CD4-positive, alpha-beta memory T cell (primary cell): ENCODE measurements at regions not wholly inside any gene's neighbourhood (a gene's known extent, or its start where the extent isn't known, plus 50 kb on each side); places are given as distances from the start of the nearest gene placed in this dataset.
A peak's percentile ranks its signal among the peaks of the same experiment; 100 is the strongest.

Experiments
- CTCF ChIA-PET: fragments of 350-600 bp; sonication (Branson Sonifier 250); formaldehyde crosslinking; loops from one replicate; lab custom pipeline; 2021; ENCODE audit warnings: inconsistent platforms; ENCODE audit not compliant: partially characterized antibody; lab: Charles Lee
- POLR2A ChIA-PET: fragments of 350-600 bp; sonication (Branson Sonifier 250); formaldehyde crosslinking; loops from one replicate; lab custom pipeline; 2021; ENCODE audit not compliant: partially characterized antibody; lab: Charles Lee
- DNase-seq, 5 donors: peaks; one replicate each; pipeline versions ENCODE4 v3.0.0 to v3.0.0-alpha.2; 2020 to 2022; ENCODE audit warnings: mixed read lengths in 1 of 5
- H3K27ac ChIP-seq: one replicate; pipeline ENCODE4 v1.7.0; 2013; ENCODE audit warnings: low read depth, low read length
- H3K27me3 ChIP-seq: 2 replicates; pipeline ENCODE4 v1.7.0; 2013; ENCODE audit warnings: mild to moderate bottlenecking, low read length, moderate library complexity; ENCODE audit not compliant: insufficient read depth
- H3K36me3 ChIP-seq: 2 replicates; pipeline ENCODE4 v1.7.0; 2013; ENCODE audit warnings: mild to moderate bottlenecking, low read length, moderate library complexity; ENCODE audit not compliant: insufficient read depth
- H3K4me1 ChIP-seq: 2 replicates; pipeline ENCODE4 v1.7.0; 2013; ENCODE audit warnings: mild to moderate bottlenecking, low read length, moderate library complexity; ENCODE audit not compliant: insufficient read depth
- H3K4me3 ChIP-seq, 2 donors: one replicate each; pipeline ENCODE4 v1.7.0; 2013; ENCODE audit warnings: low read length in 2 of 2, mild to moderate bottlenecking in 1 of 2
- H3K9me3 ChIP-seq, 2 donors: one replicate each; pipeline ENCODE4 v1.7.0; 2013; ENCODE audit warnings: low read length in 2 of 2, control low read depth in 1 of 2; ENCODE audit not compliant: control insufficient read depth in 1 of 2
- H3K27ac Mint-ChIP-seq, 7 donors: one replicate each; pipeline ENCODE4 v1.8.0; 2020 to 2021; ENCODE audit warnings: mixed read lengths in 7 of 7, mild to moderate bottlenecking in 6 of 7, inconsistent platforms in 3 of 7, moderate library complexity in 3 of 7
- H3K27me3 Mint-ChIP-seq, 2 donors: one replicate each; pipeline ENCODE4 v1.8.0; 2020 to 2021; ENCODE audit warnings: mixed read lengths in 2 of 2
- H3K36me3 Mint-ChIP-seq, 2 donors: one replicate each; pipeline ENCODE4 v1.8.0; 2020 to 2021; ENCODE audit warnings: mixed read lengths in 2 of 2, inconsistent platforms in 1 of 2, mild to moderate bottlenecking in 1 of 2
- H3K4me1 Mint-ChIP-seq, 4 donors: one replicate each; pipeline ENCODE4 v1.8.0; 2020 to 2021; ENCODE audit warnings: mixed read lengths in 4 of 4, mild to moderate bottlenecking in 1 of 4
- H3K4me3 Mint-ChIP-seq, 8 donors: one replicate each; pipeline ENCODE4 v1.8.0; 2020 to 2021; ENCODE audit warnings: mixed read lengths in 8 of 8, mild to moderate bottlenecking in 7 of 8, moderate library complexity in 6 of 8, inconsistent platforms in 3 of 8
- H3K9me3 Mint-ChIP-seq, 8 donors: one replicate each; pipeline ENCODE4 v1.8.0; 2020 to 2021; ENCODE audit warnings: mixed read lengths in 8 of 8, mild to moderate bottlenecking in 5 of 8, inconsistent platforms in 3 of 8, moderate library complexity in 1 of 8
- intact Hi-C: fragments of 100-400 bp; cut with micrococcal nuclease; formaldehyde crosslinking; loops from one replicate; pipeline ENCODE4 v1.15.1; 2023

DNA sequence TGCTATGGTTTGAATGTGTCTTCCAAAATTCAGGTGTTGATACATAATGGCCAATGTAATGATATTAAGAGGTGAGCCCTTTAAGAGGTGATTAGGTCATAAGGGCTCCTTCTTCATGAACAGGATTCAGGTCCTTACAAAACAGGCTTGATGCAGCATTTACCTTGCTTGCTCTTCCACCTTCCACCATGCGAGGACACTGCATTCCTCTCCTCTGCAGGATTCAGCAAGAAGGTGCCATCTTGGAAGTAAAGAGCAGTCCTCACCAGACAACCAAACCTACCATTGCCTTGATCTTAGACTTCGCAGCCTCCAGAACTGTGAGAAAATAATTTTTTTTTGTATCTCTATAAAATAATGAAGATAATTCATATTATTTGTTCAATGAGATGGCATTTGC, 314.0 kb upstream of the SMARCA2 start:
- no peaks in the 10 kb centered on the region for H3K9me3 Mint-ChIP-seq
- H3K4me3 Mint-ChIP-seq = no peak overlapping the region
- DNase-seq = no peak
- Histone ChIP-seq H3K4me3 (no peak overlapping the region), H3K4me1 (no peaks in the 10 kb centered on the region), H3K36me3 (no peaks in the 10 kb centered on the region), H3K27ac (no peak overlapping the region), H3K27me3 (peaks cover 6% of the 10 kb centered on the region), H3K9me3 (no peaks in the 10 kb centered on the region)
- ChIA-PET POLR2A (no interaction called here), CTCF (no interaction called here)
- H3K4me1 Mint-ChIP-seq = no peaks in the 10 kb centered on the region
- intact Hi-C loops = no loop called here
- no peaks in the 10 kb centered on the region for H3K36me3 Mint-ChIP-seq
- H3K27me3 Mint-ChIP-seq = peaks cover 18 to 29% of the 10 kb centered on the region in 2 donors
- no peak overlapping the region for H3K27ac Mint-ChIP-seq

DNA sequence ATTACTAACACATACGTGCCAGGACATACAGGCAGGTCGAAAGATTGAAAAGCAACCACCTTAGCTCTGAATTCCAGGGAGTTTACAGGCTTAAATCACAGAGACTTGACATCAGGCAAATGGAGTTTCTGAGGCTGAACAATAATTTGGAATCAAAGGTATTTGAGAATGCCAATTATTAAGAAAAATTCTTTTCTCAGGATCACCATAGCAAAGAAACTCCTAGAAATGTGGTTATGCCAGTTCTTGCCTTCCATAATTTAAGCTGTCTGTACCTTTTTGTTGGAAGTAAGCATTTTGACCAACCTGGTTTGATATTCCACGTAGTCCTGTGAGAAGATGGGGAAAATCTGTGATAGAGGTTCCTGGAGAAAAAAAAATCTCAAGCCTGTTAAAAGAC, 312.4 kb upstream of the SMARCA2 start:
- intact Hi-C loops = no loop called here
- Mint-ChIP-seq H3K4me3 (no peak overlapping the region), H3K4me1 (no peaks in the 10 kb centered on the region), H3K27me3 (peaks cover 18 to 32% of the 10 kb centered on the region in 2 donors), H3K9me3 (no peaks in the 10 kb centered on the region), H3K36me3 (no peaks in the 10 kb centered on the region), H3K27ac (no peak overlapping the region)
- POLR2A ChIA-PET = no interaction called here
- Histone ChIP-seq H3K27ac (no peak overlapping the region), H3K9me3 (no peaks in the 10 kb centered on the region), H3K27me3 (peaks cover 6% of the 10 kb centered on the region), H3K4me1 (no peaks in the 10 kb centered on the region), H3K4me3 (no peak overlapping the region), H3K36me3 (no peaks in the 10 kb centered on the region)
- DNase-seq = no peak
- CTCF ChIA-PET = no interaction called here

DNA sequence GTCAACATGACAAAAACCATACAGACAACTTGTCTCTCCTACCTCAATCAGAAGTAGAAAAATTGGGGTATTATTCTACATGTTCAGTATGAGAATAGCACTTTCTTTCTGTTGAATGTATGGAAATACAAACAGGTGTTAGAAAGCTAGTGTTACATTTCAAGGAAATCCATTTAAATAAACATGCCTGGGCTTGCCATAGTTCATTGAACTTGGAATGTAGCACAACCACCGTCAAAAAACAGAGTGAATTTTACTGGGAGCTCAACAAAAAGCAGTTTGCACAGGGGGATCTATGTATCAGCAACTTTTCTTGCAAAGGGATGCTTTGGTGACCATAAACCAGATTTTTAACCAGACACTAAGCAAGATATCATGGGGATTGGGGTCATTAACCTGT, 307.9 kb upstream of the SMARCA2 start:
- Mint-ChIP-seq H3K27me3 (peaks cover 9 to 21% of the 10 kb centered on the region in 2 donors), H3K4me1 (no peaks in the 10 kb centered on the region), H3K4me3 (no peak overlapping the region), H3K9me3 (no peaks in the 10 kb centered on the region), H3K36me3 (no peaks in the 10 kb centered on the region), H3K27ac (no peak overlapping the region)
- H3K4me1 ChIP-seq = no peaks in the 10 kb centered on the region
- no peak overlapping the region for H3K27ac ChIP-seq
- peaks cover 6% of the 10 kb centered on the region for H3K27me3 ChIP-seq
- DNase-seq = no peak
- H3K36me3 ChIP-seq = no peaks in the 10 kb centered on the region
- ChIA-PET POLR2A (no interaction called here), CTCF (no interaction called here)
- no peak overlapping the region for H3K4me3 ChIP-seq
- H3K9me3 ChIP-seq = no peaks in the 10 kb centered on the region
- intact Hi-C loops = no loop called here

DNA sequence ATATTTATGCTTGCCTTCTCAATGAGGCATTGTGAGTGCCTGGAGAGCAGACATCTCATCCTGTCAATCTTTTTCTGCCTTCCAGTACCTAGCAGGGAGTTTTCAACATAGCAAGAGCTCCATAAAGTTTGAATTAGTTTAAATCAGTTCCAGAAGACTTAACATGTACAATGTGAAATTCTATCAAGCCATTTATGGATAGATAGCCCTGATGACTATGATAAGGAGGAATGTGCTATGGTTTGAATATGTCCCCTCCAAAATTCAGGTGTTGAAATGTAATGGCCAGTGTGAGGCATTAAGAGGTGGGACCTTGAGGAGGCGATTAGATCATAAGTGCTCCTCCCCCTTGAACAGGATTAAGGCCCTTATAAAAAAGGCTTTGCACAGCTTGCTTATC, 306.9 kb upstream of the SMARCA2 start:
- ChIA-PET POLR2A (no interaction called here), CTCF (interaction anchor here (0.7 to 1.6 kb wide), 3 partner anchors 160 to 378 kb away, joined by 4 to 6 read pairs (median 5); no protein-coding TSS in a partner anchor)
- Mint-ChIP-seq H3K27ac (no peak overlapping the region), H3K36me3 (no peaks in the 10 kb centered on the region), H3K9me3 (no peaks in the 10 kb centered on the region), H3K4me1 (no peaks in the 10 kb centered on the region), H3K4me3 (no peak overlapping the region), H3K27me3 (peaks cover 7 to 19% of the 10 kb centered on the region in 2 donors)
- Histone ChIP-seq H3K4me3 (no peak overlapping the region), H3K27me3 (peaks cover 1% of the 10 kb centered on the region), H3K36me3 (no peaks in the 10 kb centered on the region), H3K4me1 (no peaks in the 10 kb centered on the region), H3K27ac (no peak overlapping the region), H3K9me3 (no peaks in the 10 kb centered on the region)
- no peak for DNase-seq
- intact Hi-C loops = no loop called here

DNA sequence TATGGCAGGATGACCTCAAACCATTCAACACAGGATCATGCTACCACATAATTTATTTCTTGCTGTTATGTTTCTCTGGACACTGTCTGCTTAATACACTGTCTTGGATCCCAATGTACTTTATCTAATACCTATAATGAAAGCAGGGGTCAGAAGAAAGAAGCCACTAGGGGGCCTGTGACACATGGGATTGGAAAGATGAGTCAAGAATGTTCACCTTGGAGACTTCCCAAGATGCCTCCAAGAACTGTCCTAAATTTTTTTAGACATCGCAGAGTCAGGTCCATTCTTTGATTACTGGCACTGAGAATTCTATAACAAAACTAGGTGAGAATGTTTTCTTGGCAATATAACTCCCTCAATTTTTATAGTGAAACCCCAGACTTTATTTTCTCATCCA, 305.8 kb upstream of the SMARCA2 start:
- Histone ChIP-seq H3K4me1 (no peaks in the 10 kb centered on the region), H3K9me3 (no peaks in the 10 kb centered on the region), H3K4me3 (no peak overlapping the region), H3K36me3 (no peaks in the 10 kb centered on the region), H3K27me3 (no peaks in the 10 kb centered on the region), H3K27ac (no peak overlapping the region)
- DNase-seq = peak in 3 of 5 donors; percentile 3 to 8 (median 4)
- peaks cover 8 to 16% of the 10 kb centered on the region in 2 donors for H3K27me3 Mint-ChIP-seq
- H3K4me1 Mint-ChIP-seq = no peaks in the 10 kb centered on the region
- CTCF ChIA-PET = interaction anchor here (1.0 to 1.6 kb wide), 6 partner anchors 9 to 382 kb away, joined by 3 to 7 read pairs (median 4); no protein-coding TSS in a partner anchor
- no peak overlapping the region for H3K27ac Mint-ChIP-seq
- intact Hi-C loops = loop anchor here (1.0 kb wide), 2 partner anchors 358 to 378 kb away; no protein-coding TSS in a partner anchor
- no peaks in the 10 kb centered on the region for H3K36me3 Mint-ChIP-seq
- no peaks in the 10 kb centered on the region for H3K9me3 Mint-ChIP-seq
- POLR2A ChIA-PET = no interaction called here
- H3K4me3 Mint-ChIP-seq = no peak overlapping the region

DNA sequence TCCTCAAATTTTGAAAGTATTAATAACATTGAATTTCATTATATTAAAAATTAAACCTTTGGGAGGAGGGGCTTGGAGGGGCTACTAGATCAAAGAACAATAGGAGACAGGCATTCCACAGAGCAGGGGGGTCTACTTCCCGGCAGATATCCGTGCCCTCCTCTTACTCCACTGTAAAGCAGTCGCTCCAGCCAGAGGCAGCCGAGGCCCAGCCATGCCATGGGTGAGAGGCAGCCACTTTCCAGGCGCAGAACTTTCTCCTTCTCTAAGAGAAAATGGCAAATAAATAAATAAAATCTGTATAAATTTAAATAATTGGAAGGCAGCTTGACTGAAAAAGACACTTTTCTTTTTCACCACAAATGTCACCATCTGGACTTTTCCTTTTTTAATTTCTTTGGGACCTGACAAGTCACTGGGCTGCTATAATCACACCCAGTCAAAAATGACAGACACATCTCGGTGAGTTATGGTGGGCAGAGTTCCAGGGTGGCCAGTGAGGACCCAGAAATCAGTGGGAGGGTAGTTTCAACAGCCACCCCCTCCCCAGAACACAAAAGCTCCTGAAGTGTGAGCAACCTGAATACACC, 302.2 kb upstream of the SMARCA2 start:
- H3K27ac ChIP-seq = no peak overlapping the region
- Mint-ChIP-seq H3K4me3 (no peak overlapping the region), H3K27ac (no peak overlapping the region), H3K9me3 (no peaks in the 10 kb centered on the region), H3K27me3 (peaks cover 8 to 14% of the 10 kb centered on the region in 2 donors), H3K36me3 (no peaks in the 10 kb centered on the region), H3K4me1 (peaks cover 0 to 4% (median 0%) of the 10 kb centered on the region in 4 donors)
- H3K4me1 ChIP-seq = no peaks in the 10 kb centered on the region
- ChIA-PET CTCF (no interaction called here), POLR2A (no interaction called here)
- no peaks in the 10 kb centered on the region for H3K27me3 ChIP-seq
- no peak overlapping the region for H3K4me3 ChIP-seq
- no peaks in the 10 kb centered on the region for H3K36me3 ChIP-seq
- no peaks in the 10 kb centered on the region for H3K9me3 ChIP-seq
- DNase-seq = no peak
- intact Hi-C loops = no loop called here

DNA sequence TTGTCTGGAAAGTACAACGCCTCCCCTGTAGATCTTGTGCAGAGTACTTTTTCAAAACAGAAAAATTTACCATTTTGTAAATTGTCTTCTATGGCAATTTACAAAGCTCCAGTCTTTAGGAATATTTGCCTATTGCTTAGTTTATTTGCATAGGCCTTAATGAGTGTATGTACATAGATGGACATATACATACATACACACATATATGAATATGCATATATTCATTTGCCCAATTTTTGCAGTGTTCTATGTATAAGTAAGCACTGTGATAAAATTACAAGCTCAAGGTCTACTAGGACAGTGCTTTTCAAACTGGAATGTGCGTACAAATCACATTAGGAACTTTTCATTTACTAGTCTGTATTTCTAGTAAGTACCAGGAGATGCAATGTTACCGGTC, 301.3 kb upstream of the SMARCA2 start:
- H3K27me3 ChIP-seq = no peaks in the 10 kb centered on the region
- no peaks in the 10 kb centered on the region for H3K36me3 Mint-ChIP-seq
- peaks cover 6 to 16% of the 10 kb centered on the region in 2 donors for H3K27me3 Mint-ChIP-seq
- H3K9me3 ChIP-seq = no peaks in the 10 kb centered on the region
- H3K4me3 ChIP-seq = no peak overlapping the region
- intact Hi-C loops = no loop called here
- DNase-seq = no peak
- ChIA-PET POLR2A (no interaction called here), CTCF (no interaction called here)
- no peak overlapping the region for H3K27ac ChIP-seq
- H3K4me1 ChIP-seq = no peaks in the 10 kb centered on the region
- H3K36me3 ChIP-seq = no peaks in the 10 kb centered on the region
- no peak overlapping the region for H3K4me3 Mint-ChIP-seq
- no peak overlapping the region for H3K27ac Mint-ChIP-seq
- H3K9me3 Mint-ChIP-seq = peaks cover 0 to 5% (median 2%) of the 10 kb centered on the region in 8 donors
- H3K4me1 Mint-ChIP-seq = peaks cover 0 to 4% (median 0%) of the 10 kb centered on the region in 4 donors
